Hepatocyte (in vitro differentiated cells): ENCODE measurements at regions not wholly inside any gene's neighbourhood (a gene's known extent, or its start where the extent isn't known, plus 50 kb on each side); places are given as distances from the start of the nearest gene placed in this dataset.

Source experiments
- CTCF ChIP-seq: fragments of 200-600 bp; sonication (generic); IDR thresholded peaks from 2 replicates; pipeline ENCODE4 v1.5.1; 2016; ENCODE audit warnings: antibody characterized with exemption, mild to moderate bottlenecking; ENCODE audit not compliant: poor library complexity
- EZH2 ChIP-seq: fragments of 200-600 bp; sonication (generic); IDR thresholded peaks from 2 replicates; pipeline ENCODE4 v1.6.1; 2016; ENCODE audit warnings: antibody characterized with exemption, mild to moderate bottlenecking, borderline replicate concordance
- EZH2phosphoT487 ChIP-seq: fragments of 200-600 bp; sonication (generic); IDR thresholded peaks from one replicate; pipeline ENCODE4 v1.6.1; 2018; ENCODE audit warnings: antibody characterized with exemption, mild to moderate bottlenecking, low read depth, moderate library complexity; ENCODE audit not compliant: unreplicated experiment, severe bottlenecking

GRCh38 chr1:9439074-9439761 lies 100.0 kb upstream of the SLC25A33 start:
- TF ChIP-seq CTCF (no peak), EZH2 (no peak), EZH2phosphoT487 (no peak)
